Upper lobe of right lung (tissue), 1 donor: ENCODE measurements at regions not wholly inside any gene's neighbourhood (a gene's known extent, or its start where the extent isn't known, plus 50 kb on each side); places are given as distances from the start of the nearest gene placed in this dataset.

Experiments
- ATAC-seq: fragments of 200-7000 bp; cut with Tn5 transposase; one replicate; pipeline ENCODE4 v1.9.1; 2020; ENCODE audit warnings: mild to moderate bottlenecking, moderate library complexity
- DNase-seq: peaks from one replicate; pipeline ENCODE4 v3.0.0-alpha.2; 2020
- H3K27ac ChIP-seq: fragments of 200-600 bp; one replicate; pipeline ENCODE4 v1.8.0; 2022
- H3K27me3 ChIP-seq: fragments of 200-600 bp; one replicate; pipeline ENCODE4 v1.8.0; 2022; ENCODE audit warnings: mild to moderate bottlenecking
- H3K36me3 ChIP-seq: fragments of 200-600 bp; one replicate; pipeline ENCODE4 v1.8.0; 2022
- H3K4me1 ChIP-seq: fragments of 200-600 bp; one replicate; pipeline ENCODE4 v1.8.0; 2022
- H3K4me3 ChIP-seq: fragments of 200-600 bp; one replicate; pipeline ENCODE4 v1.8.0; 2022; ENCODE audit warnings: mild to moderate bottlenecking
- H3K9me3 ChIP-seq: fragments of 200-600 bp; one replicate; pipeline ENCODE4 v1.8.0; 2022
- intact Hi-C: fragments of 100-400 bp; cut with DNase I; formaldehyde crosslinking; loops from one replicate; pipeline ENCODE4 v1.11.0; 2022
- TF ChIP-seq, protein P1 (sequence below): fragments of 200-600 bp; IDR thresholded peaks from one replicate; pipeline ENCODE4 v1.8.0; 2022; ENCODE audit warnings: antibody characterized with exemption
- donor health status: DM: no; HTN: yes; CAD: no; lungs with severe emphysema.

DNA sequence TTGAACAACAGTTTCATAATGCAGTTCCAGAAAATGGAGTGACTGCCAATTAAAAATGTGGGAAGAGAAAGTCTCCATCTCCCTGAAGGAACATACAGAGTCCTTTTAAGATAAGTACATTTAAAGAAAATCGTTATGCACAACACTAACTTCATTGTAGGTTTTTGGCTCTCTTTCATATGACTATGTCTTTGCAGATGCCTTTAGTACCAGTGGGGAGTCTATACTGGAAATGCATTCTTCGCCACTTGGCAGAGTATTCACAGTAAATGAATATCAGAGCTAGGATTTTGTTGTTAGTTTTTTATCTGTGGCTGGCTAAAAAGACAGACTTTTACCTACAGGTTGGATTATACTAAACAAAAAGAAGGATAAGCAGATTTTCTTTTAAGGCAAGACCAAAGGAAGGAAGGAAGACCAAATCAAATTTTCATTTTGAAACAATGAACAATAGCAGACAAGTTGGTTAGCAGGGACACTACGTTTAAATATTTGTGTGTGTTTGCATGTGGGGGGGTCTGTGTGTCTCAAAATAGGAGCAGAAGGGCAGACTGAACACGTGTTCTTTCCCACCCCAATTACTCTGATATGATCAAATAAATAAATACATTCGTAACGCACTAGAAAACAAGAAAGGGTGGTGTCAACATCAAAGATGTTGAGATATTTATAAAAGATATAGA lies 124.5 kb downstream of the BTG1 start:
- H3K36me3 ChIP-seq: no peaks in the 10 kb centered on the region
- no peaks in the 10 kb centered on the region for H3K4me1 ChIP-seq
- H3K4me3 ChIP-seq: no peak overlapping the region
- no peaks in the 10 kb centered on the region for H3K27me3 ChIP-seq
- ATAC-seq (no peak), DNase-seq (no peak)
- intact Hi-C loops: no loop called here
- H3K27ac ChIP-seq: no peak overlapping the region
- H3K9me3 ChIP-seq: no peaks in the 10 kb centered on the region
- TF ChIP-seq, protein P1, sequence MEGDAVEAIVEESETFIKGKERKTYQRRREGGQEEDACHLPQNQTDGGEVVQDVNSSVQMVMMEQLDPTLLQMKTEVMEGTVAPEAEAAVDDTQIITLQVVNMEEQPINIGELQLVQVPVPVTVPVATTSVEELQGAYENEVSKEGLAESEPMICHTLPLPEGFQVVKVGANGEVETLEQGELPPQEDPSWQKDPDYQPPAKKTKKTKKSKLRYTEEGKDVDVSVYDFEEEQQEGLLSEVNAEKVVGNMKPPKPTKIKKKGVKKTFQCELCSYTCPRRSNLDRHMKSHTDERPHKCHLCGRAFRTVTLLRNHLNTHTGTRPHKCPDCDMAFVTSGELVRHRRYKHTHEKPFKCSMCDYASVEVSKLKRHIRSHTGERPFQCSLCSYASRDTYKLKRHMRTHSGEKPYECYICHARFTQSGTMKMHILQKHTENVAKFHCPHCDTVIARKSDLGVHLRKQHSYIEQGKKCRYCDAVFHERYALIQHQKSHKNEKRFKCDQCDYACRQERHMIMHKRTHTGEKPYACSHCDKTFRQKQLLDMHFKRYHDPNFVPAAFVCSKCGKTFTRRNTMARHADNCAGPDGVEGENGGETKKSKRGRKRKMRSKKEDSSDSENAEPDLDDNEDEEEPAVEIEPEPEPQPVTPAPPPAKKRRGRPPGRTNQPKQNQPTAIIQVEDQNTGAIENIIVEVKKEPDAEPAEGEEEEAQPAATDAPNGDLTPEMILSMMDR: no peak

DNA sequence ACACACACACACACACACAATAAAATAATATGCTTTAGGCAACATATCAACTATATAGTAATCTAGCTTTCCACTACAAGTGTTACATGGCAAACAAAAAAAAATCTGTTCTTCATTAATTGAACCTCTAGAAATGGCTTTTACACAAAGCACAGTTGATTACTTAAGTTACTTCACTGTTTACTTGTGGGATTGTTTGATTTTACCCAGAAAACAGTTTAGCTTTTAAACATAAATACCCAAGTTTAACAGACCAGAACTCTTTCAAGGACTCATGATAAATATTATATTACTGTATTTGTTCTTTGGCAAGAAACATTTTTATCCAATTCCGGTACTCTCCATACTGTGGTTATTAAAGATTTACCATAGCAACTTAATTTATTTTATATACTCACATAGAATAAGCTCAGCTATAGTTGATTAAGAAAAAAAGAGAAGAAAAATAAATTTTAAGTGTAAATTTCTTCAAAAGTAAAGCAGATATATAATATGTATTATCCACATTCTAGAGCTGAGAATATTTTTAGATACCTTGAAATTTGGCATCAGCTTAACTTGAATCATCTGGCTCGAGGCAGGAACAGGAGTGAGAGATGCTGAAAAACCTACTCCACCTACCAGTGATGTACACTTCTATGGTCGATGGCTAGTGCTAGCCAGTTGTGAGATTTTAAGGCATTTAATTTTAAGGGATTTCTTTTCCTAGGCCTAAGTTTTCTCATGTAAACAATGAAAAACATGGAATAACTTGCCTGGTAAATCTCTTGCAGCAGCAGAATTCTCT lies 126.0 kb downstream of the BTG1 start:
- H3K4me1 ChIP-seq: no peaks in the 10 kb centered on the region
- no peaks in the 10 kb centered on the region for H3K27me3 ChIP-seq
- ATAC-seq: no peak
- no peak for DNase-seq
- intact Hi-C loops: no loop called here
- no peaks in the 10 kb centered on the region for H3K36me3 ChIP-seq
- no peak overlapping the region for H3K4me3 ChIP-seq
- H3K27ac ChIP-seq: no peak overlapping the region
- no peaks in the 10 kb centered on the region for H3K9me3 ChIP-seq
- TF ChIP-seq, protein P1: no peak

DNA sequence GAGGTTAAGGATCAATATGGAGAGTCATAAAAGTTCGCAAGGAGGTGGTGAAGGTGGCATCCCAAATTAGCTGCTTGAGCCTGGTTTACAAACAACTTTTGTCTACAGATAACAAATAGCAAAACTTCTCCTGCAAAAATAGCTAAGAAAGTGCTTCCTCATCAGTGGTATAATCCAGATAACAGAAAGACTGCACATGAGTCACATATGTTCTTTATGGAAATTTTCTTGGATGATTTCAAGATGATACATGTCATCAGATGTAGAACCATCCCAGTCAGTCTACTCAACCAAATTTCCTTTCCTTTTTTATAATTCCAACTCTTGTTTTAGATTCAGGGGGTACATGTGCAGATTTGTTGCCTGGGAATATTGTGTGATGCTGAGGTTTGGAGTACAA lies 133.0 kb downstream of the BTG1 start:
- intact Hi-C loops: no loop called here
- H3K4me3 ChIP-seq: no peak overlapping the region
- DNase-seq (no peak), ATAC-seq (no peak)
- TF ChIP-seq, protein P1: no peak
- no peaks in the 10 kb centered on the region for H3K27me3 ChIP-seq
- H3K36me3 ChIP-seq: no peaks in the 10 kb centered on the region
- H3K27ac ChIP-seq: no peak overlapping the region
- no peaks in the 10 kb centered on the region for H3K4me1 ChIP-seq
- no peaks in the 10 kb centered on the region for H3K9me3 ChIP-seq

DNA sequence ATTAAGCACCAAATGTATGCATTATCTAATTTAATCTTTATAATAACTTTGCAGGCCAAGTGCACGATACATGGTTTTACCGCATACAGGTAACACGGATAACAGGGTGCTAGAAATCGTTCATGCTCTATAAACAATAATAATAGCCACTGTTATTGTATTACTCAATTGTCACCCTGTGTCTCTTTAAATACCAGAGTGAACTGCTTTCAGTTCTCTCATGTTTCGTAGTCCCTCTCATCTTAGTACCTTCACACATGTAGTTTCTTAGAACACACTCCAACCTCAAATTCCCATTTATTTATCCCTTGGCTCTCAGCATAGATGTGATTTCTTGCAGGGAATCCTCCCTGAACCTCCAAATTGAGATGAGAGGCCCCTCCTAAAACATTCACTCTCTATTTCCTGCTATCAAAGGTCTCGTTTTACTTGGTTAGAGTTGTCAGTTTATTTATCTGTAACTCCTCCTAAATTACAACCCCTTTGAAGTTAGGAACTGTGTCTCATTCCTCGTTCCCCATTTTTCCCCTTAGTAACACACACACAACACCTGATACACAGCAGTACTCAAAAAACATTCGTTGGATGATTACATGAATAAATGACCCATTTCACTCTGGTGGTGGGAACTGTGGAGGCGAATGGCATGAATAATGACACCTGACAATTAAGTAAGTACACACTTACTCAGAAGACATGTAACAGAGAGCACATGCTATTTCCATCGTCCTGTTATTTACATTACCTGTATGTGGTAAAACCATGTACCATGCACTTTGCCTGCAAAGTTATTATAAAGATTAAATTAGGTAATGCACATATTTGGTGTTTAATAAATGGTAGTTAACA lies 134.6 kb downstream of the BTG1 start:
- H3K27me3 ChIP-seq: no peaks in the 10 kb centered on the region
- TF ChIP-seq, protein P1: no peak
- H3K4me3 ChIP-seq: no peak overlapping the region
- H3K4me1 ChIP-seq: no peaks in the 10 kb centered on the region
- H3K36me3 ChIP-seq: no peaks in the 10 kb centered on the region
- no peak overlapping the region for H3K27ac ChIP-seq
- ATAC-seq: no peak
- intact Hi-C loops: no loop called here
- no peak for DNase-seq
- H3K9me3 ChIP-seq: no peaks in the 10 kb centered on the region

DNA sequence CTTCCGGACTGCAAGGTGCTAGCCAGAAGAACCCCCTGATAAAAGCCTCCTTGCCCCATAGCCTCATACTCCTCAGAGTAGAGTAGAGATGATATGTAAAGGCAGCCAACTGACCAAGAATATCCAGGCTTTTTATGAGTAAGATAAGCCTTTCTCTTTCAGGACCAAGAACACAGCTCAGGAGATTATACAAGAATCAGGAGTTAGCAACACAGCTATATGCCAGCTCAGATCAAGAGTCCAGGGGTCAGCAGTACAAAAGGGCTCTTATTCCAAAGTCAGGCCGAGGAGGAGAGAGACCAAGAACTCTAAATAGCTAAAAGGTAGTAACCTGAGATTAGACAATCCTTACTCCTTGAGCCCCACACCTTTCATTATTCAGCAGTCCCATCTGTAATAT lies 135.3 kb downstream of the BTG1 start:
- H3K4me1 ChIP-seq: no peaks in the 10 kb centered on the region
- ATAC-seq: no peak
- no peaks in the 10 kb centered on the region for H3K36me3 ChIP-seq
- H3K4me3 ChIP-seq: no peak overlapping the region
- no peaks in the 10 kb centered on the region for H3K27me3 ChIP-seq
- intact Hi-C loops: no loop called here
- no peak overlapping the region for H3K27ac ChIP-seq
- DNase-seq: no peak
- H3K9me3 ChIP-seq: no peaks in the 10 kb centered on the region
- TF ChIP-seq, protein P1: no peak
